OCI-LY3 (cell line): ENCODE measurements at regions not wholly inside any gene's neighbourhood (a gene's known extent, or its start where the extent isn't known, plus 50 kb on each side); places are given as distances from the start of the nearest gene placed in this dataset.
"Not testable (repeated sequence)": the region's sequence is repeated elsewhere in the genome, so short reads cannot be mapped to it uniquely, and the experiment has no call there.

ENCODE experiments used
- H2AFZ ChIP-seq: fragments of 200-600, 300-600 bp; shearing (Covaris generic); 2 replicates; pipeline ENCODE4 v1.6.0; 2014; ENCODE audit warnings: antibody characterized with exemption, low read depth, low read length
- H3K27ac ChIP-seq: fragments of 200-600, 300-600 bp; sonication (generic); 2 replicates; pipeline ENCODE4 v1.5.1; 2014; ENCODE audit warnings: mild to moderate bottlenecking, low read length, moderate library complexity, mixed read lengths
- H3K27me3 ChIP-seq: fragments of 200-600, 300-600 bp; sonication (generic); 2 replicates; pipeline ENCODE4 v1.6.1; 2014; ENCODE audit warnings: low read depth, low read length, mixed read lengths
- H3K36me3 ChIP-seq: fragments of 200-600, 300-600 bp; sonication (generic); replicated peaks from 2 replicates; pipeline ENCODE3; 2014; ENCODE audit warnings: low read depth, low read length, mixed read lengths
- H3K4me1 ChIP-seq: fragments of 300-600, 200-600 bp; sonication (generic); 2 replicates; pipeline ENCODE4 v1.6.1; 2014; ENCODE audit warnings: low read length, mixed read lengths
- H3K4me2 ChIP-seq: fragments of 200-600, 300-600 bp; sonication (generic); 2 replicates; pipeline ENCODE4 v1.6.1; 2014; ENCODE audit warnings: low read length, mixed read lengths
- H3K4me3 ChIP-seq: fragments of 300-600, 200-600 bp; sonication (generic); 2 replicates; pipeline ENCODE4 v1.5.1; 2014; ENCODE audit warnings: antibody characterized with exemption, mild to moderate bottlenecking, low read length, moderate library complexity
- H3K79me2 ChIP-seq: fragments of 300-600, 200-600 bp; shearing (Covaris generic); 2 replicates; pipeline ENCODE4 v1.6.1; 2014; ENCODE audit warnings: mild to moderate bottlenecking, low read length, mixed read lengths
- H3K9ac ChIP-seq: fragments of 300-600, 200-600 bp; shearing (Covaris generic); 2 replicates; pipeline ENCODE4 v1.6.0; 2014; ENCODE audit warnings: mild to moderate bottlenecking, low read length, moderate library complexity
- H3K9me3 ChIP-seq: fragments of 200-600, 300-600 bp; shearing (Covaris generic); 2 replicates; pipeline ENCODE4 v1.6.1; 2014; ENCODE audit warnings: low read length, mixed read lengths; ENCODE audit not compliant: insufficient read depth
- H4K20me1 ChIP-seq: fragments of 200-600, 300-600 bp; sonication (generic); 2 replicates; pipeline ENCODE4 v1.6.1; 2016; ENCODE audit warnings: low read length, mixed read lengths; ENCODE audit not compliant: insufficient read depth
- EZH2phosphoT487 ChIP-seq: fragments of 200-600 bp; shearing (Covaris generic); IDR thresholded peaks from 2 replicates; pipeline ENCODE4 v1.6.1; 2018; ENCODE audit warnings: antibody characterized with exemption, mixed run types, low read depth
- TF ChIP-seq, protein P1 (sequence below): fragments of 200-600, 300-600 bp; sonication (generic); IDR thresholded peaks from 2 replicates; pipeline ENCODE4 v1.5.1; 2014; ENCODE audit warnings: antibody characterized with exemption, low read length, low read depth

DNA sequence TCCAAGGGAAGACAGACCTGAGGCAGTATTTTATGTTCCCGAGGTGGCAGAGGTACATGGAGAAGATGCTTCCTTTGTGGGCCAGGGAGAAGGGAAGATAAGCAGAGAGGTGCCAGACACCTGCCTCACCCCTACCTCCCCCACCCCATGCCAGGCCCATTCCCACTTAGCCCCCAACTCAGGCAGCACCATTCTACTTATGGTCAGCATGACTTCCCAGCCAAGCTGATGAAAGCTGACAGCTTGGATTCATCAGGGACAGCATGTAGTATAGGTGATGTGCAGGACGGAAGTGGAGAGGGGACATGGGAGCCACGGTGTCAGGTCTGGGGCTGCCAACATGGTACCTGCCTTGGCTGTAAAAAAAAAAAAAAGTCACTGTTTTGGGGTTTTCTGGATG is 57.5 kb upstream of the CSPG4 start:
- Histone ChIP-seq H3K4me3 (no peak overlapping the region), H3K27me3 (0 out of 2 replicates have a peak, but pooled peaks cover 3% of the 10 kb centered on the region), H3K9me3 (no peaks in the 10 kb centered on the region), H3K9ac (no peak overlapping the region), H3K4me2 (no peak overlapping the region), H3K79me2 (no peaks in the 10 kb centered on the region), H2AFZ (no peak overlapping the region), H4K20me1 (no peaks in the 10 kb centered on the region), H3K27ac (no peak overlapping the region), H3K36me3 (no peaks in the 10 kb centered on the region), H3K4me1 (no peaks in the 10 kb centered on the region)
- TF ChIP-seq, protein P1, sequence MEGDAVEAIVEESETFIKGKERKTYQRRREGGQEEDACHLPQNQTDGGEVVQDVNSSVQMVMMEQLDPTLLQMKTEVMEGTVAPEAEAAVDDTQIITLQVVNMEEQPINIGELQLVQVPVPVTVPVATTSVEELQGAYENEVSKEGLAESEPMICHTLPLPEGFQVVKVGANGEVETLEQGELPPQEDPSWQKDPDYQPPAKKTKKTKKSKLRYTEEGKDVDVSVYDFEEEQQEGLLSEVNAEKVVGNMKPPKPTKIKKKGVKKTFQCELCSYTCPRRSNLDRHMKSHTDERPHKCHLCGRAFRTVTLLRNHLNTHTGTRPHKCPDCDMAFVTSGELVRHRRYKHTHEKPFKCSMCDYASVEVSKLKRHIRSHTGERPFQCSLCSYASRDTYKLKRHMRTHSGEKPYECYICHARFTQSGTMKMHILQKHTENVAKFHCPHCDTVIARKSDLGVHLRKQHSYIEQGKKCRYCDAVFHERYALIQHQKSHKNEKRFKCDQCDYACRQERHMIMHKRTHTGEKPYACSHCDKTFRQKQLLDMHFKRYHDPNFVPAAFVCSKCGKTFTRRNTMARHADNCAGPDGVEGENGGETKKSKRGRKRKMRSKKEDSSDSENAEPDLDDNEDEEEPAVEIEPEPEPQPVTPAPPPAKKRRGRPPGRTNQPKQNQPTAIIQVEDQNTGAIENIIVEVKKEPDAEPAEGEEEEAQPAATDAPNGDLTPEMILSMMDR, result no peak
- no peak for TF ChIP-seq EZH2phosphoT487

DNA sequence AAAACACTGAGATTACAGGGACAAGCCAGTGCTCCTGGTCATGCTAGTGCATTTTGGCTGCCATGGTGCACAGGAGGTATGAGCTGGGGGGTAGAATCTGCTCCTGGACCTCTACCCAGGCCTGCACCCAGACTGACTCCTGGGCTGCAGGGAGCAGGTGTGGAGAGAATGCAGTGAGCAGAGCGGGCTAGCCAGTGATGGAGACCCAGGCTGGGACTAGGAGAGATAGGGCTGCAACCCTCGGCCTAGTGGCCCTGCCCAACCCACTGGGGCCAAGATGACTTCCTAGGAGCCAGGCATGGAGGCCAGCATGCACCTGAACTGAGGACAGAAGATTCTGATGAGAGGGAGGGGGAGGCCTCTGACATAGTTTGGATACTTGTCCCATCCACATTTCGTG is 55.9 kb upstream of the CSPG4 start:
- H3K27ac ChIP-seq, H3K9ac ChIP-seq, H3K9me3 ChIP-seq, H3K36me3 ChIP-seq, H4K20me1 ChIP-seq, H3K4me3 ChIP-seq, H3K4me1 ChIP-seq, H2AFZ ChIP-seq, H3K4me2 ChIP-seq, H3K79me2 ChIP-seq, H3K27me3 ChIP-seq: not testable (repeated sequence)

DNA sequence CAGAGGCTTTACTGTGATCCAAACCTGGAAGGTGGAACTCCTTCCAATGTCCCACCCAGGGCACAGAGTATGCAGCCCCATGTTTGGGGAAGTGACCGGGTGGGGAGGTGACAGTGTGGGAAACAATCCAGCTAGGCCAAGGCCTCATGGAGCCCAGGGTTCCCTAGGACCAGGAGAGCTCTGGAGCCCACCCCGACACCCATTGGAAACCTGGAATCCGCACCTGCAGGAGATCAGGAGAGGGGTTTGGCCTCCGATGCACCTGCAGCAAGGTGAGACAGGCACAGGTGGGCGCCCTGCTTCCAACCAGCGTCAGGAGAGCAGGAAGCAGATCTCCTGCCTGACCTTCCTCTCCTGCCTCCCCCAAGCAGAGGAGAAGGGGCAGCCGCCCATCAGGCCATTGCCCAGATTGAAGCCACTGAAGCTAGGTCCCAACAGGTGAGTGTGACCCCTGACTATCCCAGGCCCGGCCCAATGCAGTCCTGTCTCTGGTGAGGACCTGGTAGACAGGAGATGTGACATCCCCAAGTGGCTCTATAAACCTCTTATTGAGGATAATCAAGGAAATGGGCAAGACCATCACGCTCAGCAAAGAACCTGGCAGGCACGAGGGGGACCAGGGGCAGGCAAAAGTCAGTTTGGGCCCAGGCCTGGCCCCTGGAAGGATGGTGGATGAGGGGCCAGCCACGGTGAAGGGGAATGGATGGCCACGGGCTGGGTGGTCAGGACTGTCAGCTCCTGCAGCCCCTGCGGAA is 53.1 kb upstream of the CSPG4 start:
- not testable (repeated sequence) for H4K20me1 ChIP-seq

DNA sequence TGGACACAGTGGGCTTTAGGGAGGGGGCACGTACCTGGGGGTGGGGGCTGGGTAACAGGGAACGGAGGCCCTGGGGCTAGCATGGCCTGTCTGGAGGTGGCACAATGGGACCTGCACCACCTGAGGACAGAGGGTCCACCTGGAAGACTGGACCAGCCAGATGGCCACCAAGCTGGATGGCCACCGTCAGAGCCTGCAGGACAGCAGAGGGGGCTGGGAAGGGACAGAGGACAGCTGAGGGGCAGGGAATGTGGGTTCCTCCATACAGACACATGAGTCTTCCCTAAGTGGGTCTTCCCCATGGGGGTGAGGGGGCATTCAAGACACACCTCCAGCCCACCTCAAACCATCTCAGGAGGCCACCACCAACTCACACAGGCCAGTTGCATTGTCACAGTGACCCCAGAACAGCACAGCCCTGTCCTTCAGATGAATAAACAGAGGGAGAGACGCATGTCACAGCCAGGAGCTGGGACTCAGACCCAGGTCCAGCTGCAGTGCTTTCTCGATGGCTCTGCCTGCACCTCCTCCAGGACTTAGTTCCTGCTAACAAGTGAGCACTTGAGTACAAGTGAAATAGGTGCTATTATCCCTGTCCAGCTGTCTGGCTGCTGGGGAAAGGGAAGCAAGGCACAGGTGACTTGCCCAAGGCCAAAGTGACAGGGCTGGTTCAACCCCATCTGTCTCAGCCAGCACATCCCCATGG is 52.4 kb upstream of the CSPG4 start:
- H2AFZ ChIP-seq, H4K20me1 ChIP-seq, H3K9me3 ChIP-seq, H3K27ac ChIP-seq, H3K36me3 ChIP-seq, H3K4me1 ChIP-seq, H3K79me2 ChIP-seq, H3K4me2 ChIP-seq, H3K4me3 ChIP-seq, H3K27me3 ChIP-seq, H3K9ac ChIP-seq: not testable (repeated sequence)

More for the DNA sequence above, 53.1 kb upstream of the CSPG4 start:
- not testable (repeated sequence) for H3K4me3 ChIP-seq, H3K4me2 ChIP-seq, H3K27ac ChIP-seq, H3K9ac ChIP-seq, H3K9me3 ChIP-seq, H3K36me3 ChIP-seq, H3K4me1 ChIP-seq, H3K27me3 ChIP-seq, H3K79me2 ChIP-seq, H2AFZ ChIP-seq

DNA sequence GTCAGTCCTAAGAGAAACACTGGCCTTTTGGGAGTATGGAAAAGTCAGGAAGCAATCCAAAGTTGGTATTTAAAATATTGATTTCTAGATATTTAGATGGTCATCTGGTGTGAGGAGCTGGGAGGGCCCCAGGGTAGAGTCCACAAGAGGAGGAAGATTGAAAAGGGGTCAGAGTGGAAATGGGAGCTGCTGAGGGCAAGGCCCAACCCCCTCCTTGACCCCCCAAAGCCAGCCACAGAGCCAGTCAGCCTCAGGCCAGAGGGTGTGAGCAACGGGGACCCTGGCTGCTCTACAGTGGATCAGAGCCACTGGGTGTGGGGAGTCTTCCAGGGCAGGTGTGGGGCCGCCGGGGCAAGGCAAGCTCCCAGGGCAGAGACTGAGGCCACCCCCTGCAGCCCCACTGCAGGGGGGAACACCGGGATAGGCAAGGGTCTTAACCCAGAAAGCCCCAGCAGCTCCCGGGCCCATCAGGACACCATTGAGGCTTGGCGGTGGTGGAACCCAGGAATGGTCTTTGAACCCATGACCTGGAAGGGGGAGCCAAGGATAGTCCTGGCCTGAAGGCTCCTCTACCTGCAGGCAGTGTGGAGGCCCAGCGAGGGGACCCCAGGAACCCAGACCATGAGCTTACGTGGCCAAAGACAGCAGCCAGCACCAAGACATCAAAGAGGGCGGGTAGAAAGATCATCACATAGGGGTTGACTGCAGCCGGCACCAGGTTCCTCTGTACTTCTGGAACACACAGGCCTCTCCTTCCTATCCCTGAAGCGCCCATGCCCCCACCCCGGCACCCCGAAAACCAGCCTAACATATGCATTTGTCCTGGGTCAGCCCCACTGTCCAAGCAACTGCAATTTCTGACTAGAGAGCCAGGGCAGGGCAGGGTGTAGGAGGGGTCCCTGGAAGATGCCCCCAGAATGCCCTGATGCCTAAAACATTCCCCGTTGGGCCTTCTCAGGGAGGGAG is 51.3 kb upstream of the CSPG4 start:
- not testable (repeated sequence) for H3K36me3 ChIP-seq, H3K27ac ChIP-seq, H4K20me1 ChIP-seq, H3K79me2 ChIP-seq, H3K9ac ChIP-seq, H2AFZ ChIP-seq, H3K9me3 ChIP-seq, H3K4me2 ChIP-seq, H3K27me3 ChIP-seq, H3K4me1 ChIP-seq, H3K4me3 ChIP-seq
